Ishikawa (cell line): ENCODE measurements at regions not wholly inside any gene's neighbourhood (a gene's known extent, or its start where the extent isn't known, plus 50 kb on each side); places are given as distances from the start of the nearest gene placed in this dataset.

ENCODE experiments used
- CEBPB ChIP-seq: IDR thresholded peaks from 2 replicates; pipeline ENCODE4 v1.6.1; 2012
- CREB1 ChIP-seq: IDR thresholded peaks from 2 replicates; pipeline ENCODE4 v1.6.1; 2012; ENCODE audit warnings: low read depth
- EGR1 ChIP-seq: IDR thresholded peaks from 2 replicates; pipeline ENCODE4 v1.6.1; 2012
- EP300 ChIP-seq: IDR thresholded peaks from 2 replicates; pipeline ENCODE4 v1.6.1; 2012; ENCODE audit warnings: borderline replicate concordance
- FOXM1 ChIP-seq: IDR thresholded peaks from 2 replicates; pipeline ENCODE4 v1.6.1; 2012; ENCODE audit warnings: low read depth, borderline replicate concordance
- MAX ChIP-seq: IDR thresholded peaks from 2 replicates; pipeline ENCODE4 v1.6.1; 2012
- NFIC ChIP-seq: IDR thresholded peaks from 2 replicates; pipeline ENCODE4 v1.6.1; 2012
- RAD21 ChIP-seq: IDR thresholded peaks from 2 replicates; pipeline ENCODE4 v1.6.1; 2012; ENCODE audit warnings: low read depth
- TAF1 ChIP-seq: IDR thresholded peaks from 2 replicates; pipeline ENCODE4 v1.6.1; 2012; ENCODE audit warnings: low read depth, mild to moderate bottlenecking
- TCF12 ChIP-seq: IDR thresholded peaks from 2 replicates; pipeline ENCODE4 v1.6.1; 2012; ENCODE audit warnings: low read depth
- TEAD4 ChIP-seq: IDR thresholded peaks from 2 replicates; pipeline ENCODE4 v1.6.1; 2012
- USF1 ChIP-seq: IDR thresholded peaks from 2 replicates; pipeline ENCODE4 v1.6.1; 2012
- YY1 ChIP-seq: IDR thresholded peaks from 2 replicates; pipeline ENCODE4 v1.6.1; 2012; ENCODE audit warnings: low read depth
- ZBTB7A ChIP-seq: IDR thresholded peaks from 2 replicates; pipeline ENCODE4 v1.6.1; 2012; ENCODE audit warnings: low read depth
- TF ChIP-seq, protein P1 (sequence below): IDR thresholded peaks from 2 replicates; pipeline ENCODE4 v1.6.1; 2012; ENCODE audit warnings: low read depth, mild to moderate bottlenecking

DNA sequence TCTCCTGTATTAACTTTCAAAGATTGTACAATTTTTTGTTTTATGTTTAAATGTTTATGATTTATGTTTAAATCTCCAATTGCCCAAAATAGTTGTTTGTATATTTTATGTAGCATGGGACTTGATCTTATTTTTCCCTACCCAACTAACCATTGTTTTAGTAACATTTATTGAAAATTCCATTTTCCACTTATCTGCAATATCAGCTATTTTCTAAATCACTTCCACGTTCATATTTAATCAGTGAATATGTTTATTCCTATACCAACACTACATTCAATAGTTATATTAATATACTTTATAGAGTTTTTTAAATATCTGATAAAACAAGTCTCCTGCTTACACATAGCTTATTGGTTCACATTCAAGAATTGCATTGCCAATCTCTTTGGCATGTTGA is 532.2 kb downstream of the CHSY3 start:
- TF ChIP-seq YY1 (no peak), FOXM1 (no peak), ZBTB7A (no peak), RAD21 (no peak), NFIC (no peak), EGR1 (no peak), MAX (no peak)

- TF ChIP-seq TAF1 (no peak), EP300 (no peak), NFIC (no peak), FOXM1 (no peak), TCF12 (no peak), YY1 (no peak)
- TF ChIP-seq, protein P1, sequence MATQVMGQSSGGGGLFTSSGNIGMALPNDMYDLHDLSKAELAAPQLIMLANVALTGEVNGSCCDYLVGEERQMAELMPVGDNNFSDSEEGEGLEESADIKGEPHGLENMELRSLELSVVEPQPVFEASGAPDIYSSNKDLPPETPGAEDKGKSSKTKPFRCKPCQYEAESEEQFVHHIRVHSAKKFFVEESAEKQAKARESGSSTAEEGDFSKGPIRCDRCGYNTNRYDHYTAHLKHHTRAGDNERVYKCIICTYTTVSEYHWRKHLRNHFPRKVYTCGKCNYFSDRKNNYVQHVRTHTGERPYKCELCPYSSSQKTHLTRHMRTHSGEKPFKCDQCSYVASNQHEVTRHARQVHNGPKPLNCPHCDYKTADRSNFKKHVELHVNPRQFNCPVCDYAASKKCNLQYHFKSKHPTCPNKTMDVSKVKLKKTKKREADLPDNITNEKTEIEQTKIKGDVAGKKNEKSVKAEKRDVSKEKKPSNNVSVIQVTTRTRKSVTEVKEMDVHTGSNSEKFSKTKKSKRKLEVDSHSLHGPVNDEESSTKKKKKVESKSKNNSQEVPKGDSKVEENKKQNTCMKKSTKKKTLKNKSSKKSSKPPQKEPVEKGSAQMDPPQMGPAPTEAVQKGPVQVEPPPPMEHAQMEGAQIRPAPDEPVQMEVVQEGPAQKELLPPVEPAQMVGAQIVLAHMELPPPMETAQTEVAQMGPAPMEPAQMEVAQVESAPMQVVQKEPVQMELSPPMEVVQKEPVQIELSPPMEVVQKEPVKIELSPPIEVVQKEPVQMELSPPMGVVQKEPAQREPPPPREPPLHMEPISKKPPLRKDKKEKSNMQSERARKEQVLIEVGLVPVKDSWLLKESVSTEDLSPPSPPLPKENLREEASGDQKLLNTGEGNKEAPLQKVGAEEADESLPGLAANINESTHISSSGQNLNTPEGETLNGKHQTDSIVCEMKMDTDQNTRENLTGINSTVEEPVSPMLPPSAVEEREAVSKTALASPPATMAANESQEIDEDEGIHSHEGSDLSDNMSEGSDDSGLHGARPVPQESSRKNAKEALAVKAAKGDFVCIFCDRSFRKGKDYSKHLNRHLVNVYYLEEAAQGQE, result no peak
Measured at GRCh38 chr5:130427222-130427955, 523.1 kb downstream of the CHSY3 start.

DNA sequence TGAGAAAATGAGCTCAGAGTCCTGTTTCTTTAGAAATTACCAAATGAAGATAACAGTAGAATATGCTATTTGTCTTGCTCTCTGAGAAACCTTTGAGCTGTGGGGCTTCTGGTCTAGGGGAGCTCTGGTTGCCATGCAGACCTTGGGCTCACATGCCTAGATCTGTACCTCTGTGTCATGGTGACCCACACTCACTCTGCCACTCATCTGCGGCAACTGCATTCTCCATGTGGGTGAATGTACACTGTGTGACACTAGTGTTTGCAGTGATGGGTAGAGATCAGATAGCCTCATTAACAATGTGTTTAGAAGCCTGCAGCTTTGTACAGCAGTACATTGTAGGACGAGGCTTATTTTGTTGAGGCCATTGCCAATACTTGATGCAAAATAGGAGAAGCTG is 521.2 kb downstream of the CHSY3 start:
- TF ChIP-seq EP300 (no peak), TCF12 (no peak), YY1 (no peak), EGR1 (no peak), MAX (no peak), NFIC (no peak), TAF1 (no peak), TEAD4 (no peak)
- TF ChIP-seq, protein P1, result no peak

GRCh38 chr5:130424341-130424740 is 520.1 kb downstream of the CHSY3 start:
- TF ChIP-seq RAD21 (no peak), ZBTB7A (no peak), NFIC (no peak), TAF1 (no peak), TEAD4 (no peak), MAX (no peak), YY1 (no peak), CEBPB (no peak), EGR1 (no peak), EP300 (no peak), USF1 (no peak)
- TF ChIP-seq, protein P1, result no peak

GRCh38 chr5:130402906-130403305 is 498.6 kb downstream of the CHSY3 start:
- TF ChIP-seq TEAD4 (no peak), EGR1 (no peak), RAD21 (no peak), CREB1 (no peak), FOXM1 (no peak), YY1 (no peak)
- TF ChIP-seq, protein P1, result no peak
